ENCODE measurements at regions not wholly inside any gene's neighbourhood (a gene's known extent, or its start where the extent isn't known, plus 50 kb on each side); places are given as distances from the start of the nearest gene placed in this dataset.
"Not testable (repeated sequence)": the region's sequence is repeated elsewhere in the genome, so short reads cannot be mapped to it uniquely, and the experiment has no call there.

GRCh38 chr12:131457028-131457310 is 253.9 kb upstream of the SFSWAP start:
- no peak for DNase-seq (ENCODE audit: low read depth in 2 of 2)

- no peak for DNase-seq (ENCODE audit: low read depth in 2 of 2)
Observed at GRCh38 chr12:131457331-131458047, 253.4 kb upstream of the SFSWAP start.

DNA sequence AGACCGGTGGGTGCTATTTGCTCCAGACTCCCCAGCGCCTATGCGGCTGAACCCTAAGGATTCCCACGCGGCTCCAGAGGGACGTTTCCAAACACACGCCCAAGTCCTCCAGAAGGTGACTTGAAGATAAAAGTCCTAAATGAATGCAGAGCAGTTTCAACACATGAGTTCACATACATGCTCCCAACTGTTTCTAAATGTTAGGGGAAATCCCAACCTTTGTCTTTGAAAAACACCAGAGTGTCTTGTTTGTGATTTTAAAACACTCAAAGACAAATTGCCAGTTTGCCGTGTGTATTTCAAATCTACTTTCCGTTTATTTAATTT is 252.9 kb upstream of the SFSWAP start:
- no peak for DNase-seq (ENCODE audit: low read depth in 2 of 2)

GRCh38 chr12:131458931-131459772 is 251.7 kb upstream of the SFSWAP start:
- DNase-seq (ENCODE audit: low read depth in 2 of 2): no peak

- DNase-seq (ENCODE audit: low read depth in 2 of 2): no peak
Observed at GRCh38 chr12:131459773-131460365, 251.0 kb upstream of the SFSWAP start.

GRCh38 chr12:131460520-131460919 is 250.4 kb upstream of the SFSWAP start:
- no peak for DNase-seq (ENCODE audit: low read depth in 2 of 2)

GRCh38 chr12:131461096-131461495 is 249.8 kb upstream of the SFSWAP start:
- DNase-seq (ENCODE audit: low read depth in 2 of 2): no peak

GRCh38 chr12:131463174-131463573 is 247.7 kb upstream of the SFSWAP start:
- DNase-seq (ENCODE audit: low read depth in 2 of 2): no peak

- no peak for DNase-seq (ENCODE audit: low read depth in 2 of 2)
Observed at GRCh38 chr12:131464081-131464480, 246.8 kb upstream of the SFSWAP start.

DNA sequence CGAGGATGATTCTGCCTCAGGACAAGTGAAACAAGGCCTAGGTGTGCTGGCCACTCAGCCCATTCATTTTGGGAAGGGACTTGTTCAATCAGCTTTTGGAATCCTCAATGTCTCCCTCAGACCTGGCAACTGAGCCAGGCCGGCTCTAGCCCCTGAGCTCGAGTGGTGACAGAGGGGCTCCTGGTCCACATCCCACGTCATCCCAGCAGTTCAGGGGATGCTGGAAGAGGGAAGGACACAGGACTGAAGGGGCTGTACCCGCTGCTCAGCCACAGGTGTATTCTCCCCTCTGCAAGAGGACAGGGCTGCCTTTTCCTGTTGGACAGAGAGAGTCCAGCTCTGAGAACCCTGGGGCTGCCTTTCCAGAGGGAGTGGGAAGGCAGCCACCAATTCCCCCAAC is 244.6 kb upstream of the SFSWAP start:
- DNase-seq (ENCODE audit: low read depth in 2 of 2): no peak

DNA sequence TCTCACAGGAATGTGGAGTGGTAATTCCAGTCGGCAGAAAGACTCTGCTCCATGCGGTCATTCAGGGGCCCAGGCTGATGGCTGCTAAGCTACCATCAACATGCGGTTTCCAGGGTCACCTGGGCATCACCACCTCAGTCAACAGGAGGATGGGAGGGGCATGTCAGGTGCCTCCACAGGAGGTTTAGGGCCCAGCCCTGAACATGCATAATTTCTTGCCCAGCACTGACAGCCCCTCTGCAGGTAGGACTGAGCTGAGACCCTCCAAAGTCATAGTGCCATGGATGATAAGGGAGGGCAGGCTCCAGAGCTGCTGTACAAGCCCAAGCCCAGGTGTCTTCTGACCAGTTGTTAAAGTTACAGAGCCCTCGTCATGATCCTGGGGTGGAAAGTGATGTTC is 244.0 kb upstream of the SFSWAP start:
- no peak for DNase-seq (ENCODE audit: low read depth in 2 of 2)

- no peak for DNase-seq (ENCODE audit: low read depth in 2 of 2)
Observed at GRCh38 chr12:131468206-131468605, 242.7 kb upstream of the SFSWAP start.

- not testable (repeated sequence) for DNase-seq (ENCODE audit: low read depth in 2 of 2)
Observed at GRCh38 chr12:131469945-131470344, 240.9 kb upstream of the SFSWAP start.

DNA sequence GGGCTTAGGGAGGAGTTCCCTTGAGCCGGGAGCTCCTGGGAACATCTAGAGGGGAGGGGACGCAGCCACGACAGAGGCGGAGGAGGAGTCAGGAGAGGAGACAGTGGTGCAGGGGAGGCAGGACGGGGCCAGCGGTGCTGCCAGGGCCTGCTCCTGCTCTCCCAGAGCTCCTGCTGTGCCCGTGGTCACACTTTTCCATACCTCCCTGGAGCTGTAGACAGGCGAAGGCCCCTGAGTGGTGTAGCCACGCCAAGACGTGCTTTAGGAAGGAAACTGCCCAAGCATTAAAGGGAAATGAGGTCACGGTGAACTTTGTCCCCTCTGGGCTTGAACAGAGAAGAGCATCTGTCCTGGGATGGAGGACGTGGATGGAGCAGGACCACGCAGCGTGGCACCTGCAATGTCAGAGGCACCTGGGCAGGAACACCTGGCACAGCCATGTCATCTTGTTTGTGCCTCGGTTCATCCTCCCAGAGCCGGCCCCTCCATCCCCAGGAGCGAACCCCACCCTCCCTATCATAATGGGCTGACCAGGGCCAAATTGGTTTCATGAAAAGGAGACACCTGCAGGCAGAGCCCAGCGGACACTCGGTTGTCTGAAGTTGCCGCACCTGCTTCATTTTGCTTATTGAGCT is 239.5 kb upstream of the SFSWAP start:
- no peak for DNase-seq (ENCODE audit: low read depth in 2 of 2)

DNA sequence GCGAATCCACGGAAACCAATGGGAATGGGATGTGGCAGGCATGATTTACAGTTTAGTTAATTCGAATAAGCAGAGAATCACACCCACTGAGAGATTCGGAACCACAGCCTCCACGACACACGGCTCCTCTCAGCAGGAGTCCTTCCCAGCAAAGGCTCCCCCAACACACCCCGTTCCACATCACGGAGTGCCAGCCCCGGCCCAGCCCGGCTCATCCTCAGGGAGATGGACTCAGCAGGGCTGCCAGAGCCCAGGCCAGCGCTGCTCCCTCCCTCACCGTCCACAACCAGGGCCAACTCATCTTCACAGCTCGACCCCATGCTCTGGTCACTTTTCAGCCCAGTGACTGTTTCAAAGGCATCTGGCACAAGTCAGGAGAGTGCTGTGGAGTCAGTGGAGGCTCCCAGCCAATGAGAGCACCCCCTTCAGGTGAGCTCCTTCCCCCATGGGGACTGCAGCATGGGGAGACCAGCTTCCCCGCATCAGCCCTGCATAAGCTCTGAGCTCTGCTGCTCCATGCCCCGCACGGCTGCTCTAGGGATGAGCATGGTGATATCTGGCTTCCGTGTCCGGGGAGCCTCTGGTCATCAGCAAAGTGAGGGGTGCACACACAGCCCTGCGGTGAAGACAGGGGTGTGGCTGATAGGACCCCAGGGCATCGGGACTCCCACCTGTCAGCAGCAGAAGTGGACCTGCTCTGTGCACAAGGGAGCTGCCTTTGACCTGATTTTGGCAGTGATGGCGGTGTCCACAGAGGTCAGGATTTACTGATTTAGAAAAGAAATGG is 238.8 kb upstream of the SFSWAP start:
- no peak for DNase-seq (ENCODE audit: low read depth in 2 of 2)

- no peak for DNase-seq (ENCODE audit: low read depth in 2 of 2)
Observed at GRCh38 chr12:131473261-131473660, 237.6 kb upstream of the SFSWAP start.

GRCh38 chr12:131473741-131474709 is 236.9 kb upstream of the SFSWAP start:
- no peak for DNase-seq (ENCODE audit: low read depth in 2 of 2)

DNA sequence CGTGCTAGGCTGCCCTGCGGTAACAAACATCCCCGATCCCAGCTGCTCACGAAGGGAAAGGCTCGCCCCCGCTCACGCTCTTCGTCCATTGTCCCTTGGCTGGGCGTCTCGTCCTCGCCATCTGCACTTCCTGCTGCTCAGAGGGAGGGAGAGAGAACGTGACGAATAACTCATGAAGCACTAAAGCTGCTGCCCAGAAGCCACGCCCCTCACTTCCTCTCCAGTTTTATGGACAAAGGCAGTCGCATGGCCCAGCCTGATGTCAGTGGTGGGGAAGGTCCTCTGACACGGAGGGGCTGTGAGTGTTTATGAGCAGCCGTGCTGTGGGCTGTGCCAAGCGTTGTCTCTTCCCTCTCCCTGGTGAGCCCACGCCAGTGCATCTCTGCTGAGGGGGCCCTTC is 235.9 kb upstream of the SFSWAP start:
- not testable (repeated sequence) for DNase-seq (ENCODE audit: low read depth in 2 of 2)

DNA sequence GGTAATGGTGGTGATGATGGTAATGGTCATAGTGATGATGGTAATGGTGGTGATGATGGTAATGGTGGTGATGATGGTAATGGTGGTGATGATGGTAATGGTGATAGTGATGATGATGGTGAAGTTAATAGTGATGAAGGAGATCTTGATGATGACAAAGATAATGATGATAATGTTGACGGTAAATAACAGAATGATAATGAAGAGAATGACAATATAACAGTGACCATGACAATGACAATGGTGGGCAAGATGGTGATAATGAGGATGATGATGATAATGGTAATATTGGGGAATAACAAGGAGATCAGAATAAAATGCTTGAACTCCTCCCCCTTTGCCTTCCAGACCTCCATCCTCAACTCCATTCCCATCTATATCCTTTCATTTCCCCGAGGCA is 233.3 kb upstream of the SFSWAP start:
- DNase-seq (ENCODE audit: low read depth in 2 of 2): no peak

DNA sequence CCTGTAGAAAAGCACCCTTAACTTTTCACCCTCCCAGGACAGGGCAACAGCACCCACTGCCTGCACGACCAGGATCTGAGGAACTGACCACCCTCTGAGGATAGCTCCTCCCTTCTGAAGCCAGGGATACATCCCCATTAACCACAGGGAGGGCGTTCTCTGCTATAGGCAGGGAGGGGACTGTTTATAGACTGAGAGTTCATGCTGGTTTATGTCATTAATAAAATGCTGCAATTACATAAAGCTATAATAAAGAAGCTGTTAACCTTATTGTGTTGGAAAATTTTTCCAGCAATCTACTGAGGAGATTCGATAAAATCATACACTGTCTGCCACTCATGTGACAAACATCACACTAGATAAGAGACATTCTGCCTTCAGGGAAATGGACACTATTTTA is 232.4 kb upstream of the SFSWAP start:
- no peak for DNase-seq (ENCODE audit: low read depth in 2 of 2)

- DNase-seq (ENCODE audit: low read depth in 2 of 2): no peak
Observed at GRCh38 chr12:131482199-131482598, 228.7 kb upstream of the SFSWAP start.
